UCSD-AML1 (cell line): ENCODE measurements at regions not wholly inside any gene's neighbourhood (a gene's known extent, or its start where the extent isn't known, plus 50 kb on each side); places are given as distances from the start of the nearest gene placed in this dataset.

Source experiments
- DNase-seq: peaks from one replicate; lab custom pipeline; 2025; ENCODE audit not compliant: unreplicated experiment; lab: John Stamatoyannopoulos, UW

DNA sequence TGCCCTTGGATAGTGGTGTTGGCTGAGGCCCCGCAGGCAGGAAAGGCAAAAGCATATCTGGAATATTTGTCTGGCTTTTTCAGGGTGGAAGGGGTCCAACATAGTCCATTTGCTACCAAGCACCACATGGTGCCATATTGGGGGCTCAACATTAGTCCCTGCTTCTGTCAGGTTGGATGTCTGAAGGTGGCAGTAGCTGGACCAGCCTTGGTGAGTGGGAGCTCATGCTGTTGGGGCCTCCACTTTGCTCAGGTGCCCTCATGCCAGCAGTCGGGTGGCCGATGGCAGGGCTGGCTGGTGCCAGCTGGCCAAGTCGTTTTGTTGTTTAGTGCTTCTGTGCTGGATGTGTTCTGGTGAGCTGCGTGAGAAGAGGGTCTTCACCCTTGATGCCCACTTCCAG lies 135.3 kb downstream of the PAPOLA start:
- DNase-seq = no peak

DNA sequence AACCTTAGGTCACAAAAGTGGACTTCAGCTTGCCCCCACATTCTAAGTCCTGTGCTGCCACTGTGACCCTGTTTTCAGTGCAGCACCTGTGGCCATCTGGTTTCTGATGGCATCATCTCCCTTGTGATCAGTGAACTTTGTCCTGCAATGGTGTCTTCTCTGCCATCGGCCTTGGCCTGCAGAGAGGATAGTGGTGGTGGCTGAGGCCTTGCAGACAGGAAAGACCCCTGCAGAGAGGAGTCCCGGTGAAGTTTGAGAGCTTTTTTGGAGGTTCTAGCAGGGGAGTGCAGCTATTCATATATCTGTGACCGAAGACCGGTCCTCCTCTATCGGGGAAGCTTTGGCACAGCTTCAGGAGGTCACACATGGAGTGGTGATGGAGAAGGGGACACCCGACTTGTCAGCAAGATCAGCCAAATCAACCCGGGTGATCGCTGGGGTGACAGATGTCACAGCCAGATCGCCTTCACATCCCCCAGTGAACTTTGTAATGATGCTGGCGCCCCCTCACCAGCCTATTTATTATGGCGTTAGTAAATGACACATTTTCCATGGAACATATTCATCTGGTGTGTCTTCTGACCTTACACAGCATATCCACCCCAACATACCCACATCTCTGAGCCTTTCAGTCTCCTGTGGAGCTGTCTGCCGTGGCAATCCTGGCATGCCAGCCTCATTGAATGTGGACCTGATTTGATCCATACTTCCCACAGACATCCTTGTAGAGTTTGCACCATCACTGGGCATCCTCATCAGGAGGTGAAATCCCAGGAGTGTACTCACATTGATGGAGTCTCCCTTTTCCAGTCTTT lies 136.1 kb downstream of the PAPOLA start:
- DNase-seq = no peak

DNA sequence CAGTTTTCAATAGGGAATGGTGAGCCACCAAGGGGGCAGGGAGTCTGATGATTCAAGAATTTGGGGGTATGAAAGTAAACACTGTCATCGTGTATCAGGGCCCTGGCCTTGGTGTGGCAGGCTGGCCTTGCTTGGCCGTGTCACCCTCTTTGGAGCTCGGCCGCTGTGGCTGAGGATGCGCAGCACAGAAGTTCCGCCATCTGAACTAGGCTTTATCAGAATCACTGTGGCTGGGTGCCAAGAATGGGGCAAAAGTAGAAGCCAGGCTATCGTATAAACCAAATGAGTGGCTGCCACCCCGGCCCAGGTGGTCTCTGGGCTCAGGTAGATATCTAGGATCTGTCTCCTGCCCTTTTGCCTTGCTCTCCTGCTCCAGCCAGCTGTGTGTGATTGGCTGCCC lies 137.4 kb downstream of the PAPOLA start:
- no peak for DNase-seq

DNA sequence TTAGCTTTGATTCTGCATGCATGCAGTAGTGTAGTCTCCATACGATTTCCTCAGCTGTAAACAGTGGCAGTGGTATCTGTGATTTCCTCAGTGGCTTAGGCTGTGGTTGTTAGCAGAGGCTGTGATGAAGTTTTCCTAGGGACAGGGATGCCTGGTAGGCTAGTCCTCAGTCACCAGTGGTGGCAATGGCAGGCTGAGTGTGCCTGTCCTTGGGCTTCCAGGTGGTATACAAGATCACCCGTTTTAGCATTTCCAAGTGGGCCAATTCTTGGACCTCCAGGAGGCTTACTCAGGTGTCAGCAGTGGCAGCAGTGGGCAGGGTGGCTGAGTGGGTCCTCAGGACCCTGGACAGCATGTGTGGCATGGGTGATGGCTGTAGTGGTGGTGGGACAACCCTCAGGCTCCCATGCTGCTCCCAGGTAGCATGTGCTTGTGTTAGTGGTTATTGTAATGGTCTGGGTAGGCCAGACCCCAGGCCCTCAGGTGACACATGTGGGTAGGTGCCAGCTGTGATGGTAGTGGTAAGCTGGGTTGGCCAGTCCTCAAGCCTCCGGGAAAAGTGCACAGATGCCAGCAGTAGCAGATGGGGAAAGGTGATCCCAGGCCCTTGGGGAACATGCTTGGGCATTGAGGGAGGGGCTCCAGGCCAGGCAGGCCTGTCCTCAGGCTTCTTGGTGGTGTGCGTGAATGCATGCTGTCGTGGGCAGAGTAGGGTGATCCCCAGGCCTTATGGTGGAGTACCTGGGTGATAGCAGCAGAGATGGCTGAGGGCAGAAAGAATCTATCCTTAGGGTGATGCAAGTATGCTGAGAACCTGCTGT lies 146.5 kb downstream of the PAPOLA start:
- no peak for DNase-seq

DNA sequence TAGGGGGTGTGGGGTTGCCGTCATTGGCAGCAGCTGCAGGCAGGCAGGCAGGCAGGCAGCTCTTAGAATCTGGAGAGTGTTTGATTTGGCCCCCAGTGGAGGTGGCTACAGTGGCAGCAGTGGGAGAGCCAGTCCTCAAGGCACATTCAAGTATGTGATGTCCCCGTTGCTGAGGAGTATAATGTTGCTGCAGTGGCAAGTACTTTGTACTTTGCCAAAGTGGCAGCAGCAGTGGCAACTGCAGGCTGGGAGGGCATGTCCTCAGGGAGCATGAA lies 147.1 kb downstream of the PAPOLA start:
- DNase-seq = no peak

DNA sequence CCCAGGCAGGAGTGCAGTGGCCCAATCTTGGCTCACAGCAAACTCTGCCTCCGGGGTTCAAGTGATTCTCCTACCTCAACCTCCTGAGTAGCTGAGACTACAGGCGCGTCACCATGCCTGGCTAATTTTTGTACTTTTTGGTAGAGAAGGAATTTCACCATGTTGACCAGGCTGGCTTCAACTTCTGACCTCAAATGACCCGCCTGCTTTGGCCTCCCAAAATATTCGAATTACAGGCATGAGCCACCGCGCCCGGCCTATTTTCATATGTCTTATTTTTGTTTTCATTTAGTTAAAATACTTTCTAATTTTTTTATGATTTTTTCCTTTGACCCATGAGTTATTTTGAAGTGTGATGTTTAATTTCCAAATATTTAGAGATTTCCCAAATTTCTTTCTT lies 143.6 kb upstream of the VRK1 start:
- DNase-seq = no peak

DNA sequence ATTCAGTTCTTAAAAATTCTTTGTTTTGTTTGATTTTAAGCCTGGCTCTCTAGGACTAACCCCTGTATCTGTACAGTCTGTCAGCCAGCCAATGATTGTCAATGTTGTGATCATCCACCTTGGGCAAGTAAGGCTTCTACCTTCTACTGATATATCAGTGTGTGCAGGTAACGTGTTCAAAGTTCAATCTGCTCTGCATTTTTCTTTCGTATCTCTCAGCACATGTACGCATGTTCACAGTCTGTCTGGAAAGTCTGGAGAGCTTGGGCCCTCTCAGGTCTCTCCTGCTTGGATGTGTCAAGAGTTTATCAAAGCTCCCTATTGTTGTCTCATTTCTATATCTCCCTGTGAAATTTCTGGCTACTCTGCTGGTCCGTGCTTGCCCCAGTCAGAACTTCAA lies 138.6 kb upstream of the VRK1 start:
- no peak for DNase-seq

DNA sequence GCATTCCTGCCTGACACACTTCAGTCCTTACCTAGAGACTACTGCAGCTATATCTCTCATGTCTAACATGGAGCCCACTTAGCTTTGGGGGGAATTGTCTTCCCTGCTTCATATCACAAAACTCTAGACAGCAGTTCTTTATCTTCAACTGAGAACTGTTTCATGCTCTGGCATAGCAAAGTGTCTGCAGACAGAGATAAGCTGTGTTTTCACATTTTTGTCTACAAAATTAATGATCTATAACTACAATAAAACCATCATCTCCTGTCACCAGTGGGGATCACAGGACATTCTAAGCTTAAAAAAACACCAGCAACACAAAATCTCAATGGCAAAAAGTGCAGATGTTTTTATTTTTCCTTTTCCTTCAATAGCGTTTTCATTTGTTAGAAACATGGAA lies 137.1 kb upstream of the VRK1 start:
- no peak for DNase-seq

DNA sequence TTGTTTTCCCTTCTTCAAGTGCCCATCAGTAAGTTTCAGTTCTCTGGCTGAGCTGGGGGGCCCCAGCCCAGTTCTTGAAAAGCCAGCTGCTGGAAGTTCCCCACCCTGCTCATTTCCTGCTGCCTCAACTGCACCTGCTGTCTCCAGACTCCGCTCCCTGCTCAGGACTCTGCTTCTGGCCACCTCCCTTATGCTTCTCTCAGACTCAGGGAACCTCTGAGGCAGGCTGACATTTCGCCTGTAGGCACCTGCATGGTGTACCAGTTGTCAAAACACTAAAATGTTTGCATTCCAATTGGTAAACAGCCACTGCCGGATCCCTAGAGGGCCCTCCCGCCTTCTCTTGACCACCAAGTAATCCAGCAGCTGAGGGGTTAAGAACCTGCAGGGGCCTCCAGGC lies 136.5 kb upstream of the VRK1 start:
- DNase-seq = no peak

DNA sequence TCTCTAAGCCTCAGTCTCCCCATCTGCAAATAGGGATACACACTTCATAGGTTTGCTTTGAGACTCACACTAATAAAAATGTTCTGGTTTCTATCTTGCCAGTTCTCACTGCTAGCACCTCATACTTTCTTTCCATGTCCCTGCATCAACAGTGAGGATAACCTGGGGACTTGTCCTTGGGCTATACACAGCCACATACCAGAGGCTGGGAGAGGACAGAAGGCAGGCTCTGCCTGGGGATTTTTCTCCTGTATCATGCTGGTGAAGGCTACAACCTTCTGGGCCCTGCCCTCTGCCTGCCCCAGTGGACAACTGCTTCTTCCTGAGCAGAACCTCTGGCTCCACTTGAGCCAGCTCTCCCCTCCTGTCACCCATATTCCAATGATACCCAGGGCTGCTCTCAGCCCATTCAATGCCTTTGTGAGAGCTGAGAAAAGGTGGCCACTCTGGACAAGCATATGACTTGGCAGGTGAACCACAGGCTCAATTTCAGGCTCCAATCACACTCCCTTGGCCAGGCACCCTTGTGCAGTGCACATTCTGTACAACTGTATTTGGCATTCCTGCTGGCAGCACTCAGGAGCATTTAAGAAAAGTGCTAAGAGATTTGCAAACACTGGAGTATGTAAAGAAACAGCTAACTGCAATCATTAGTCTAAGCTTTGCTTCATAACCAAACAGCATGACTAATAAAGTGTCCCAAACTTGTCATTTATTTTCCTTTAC lies 135.8 kb upstream of the VRK1 start:
- DNase-seq = no peak

DNA sequence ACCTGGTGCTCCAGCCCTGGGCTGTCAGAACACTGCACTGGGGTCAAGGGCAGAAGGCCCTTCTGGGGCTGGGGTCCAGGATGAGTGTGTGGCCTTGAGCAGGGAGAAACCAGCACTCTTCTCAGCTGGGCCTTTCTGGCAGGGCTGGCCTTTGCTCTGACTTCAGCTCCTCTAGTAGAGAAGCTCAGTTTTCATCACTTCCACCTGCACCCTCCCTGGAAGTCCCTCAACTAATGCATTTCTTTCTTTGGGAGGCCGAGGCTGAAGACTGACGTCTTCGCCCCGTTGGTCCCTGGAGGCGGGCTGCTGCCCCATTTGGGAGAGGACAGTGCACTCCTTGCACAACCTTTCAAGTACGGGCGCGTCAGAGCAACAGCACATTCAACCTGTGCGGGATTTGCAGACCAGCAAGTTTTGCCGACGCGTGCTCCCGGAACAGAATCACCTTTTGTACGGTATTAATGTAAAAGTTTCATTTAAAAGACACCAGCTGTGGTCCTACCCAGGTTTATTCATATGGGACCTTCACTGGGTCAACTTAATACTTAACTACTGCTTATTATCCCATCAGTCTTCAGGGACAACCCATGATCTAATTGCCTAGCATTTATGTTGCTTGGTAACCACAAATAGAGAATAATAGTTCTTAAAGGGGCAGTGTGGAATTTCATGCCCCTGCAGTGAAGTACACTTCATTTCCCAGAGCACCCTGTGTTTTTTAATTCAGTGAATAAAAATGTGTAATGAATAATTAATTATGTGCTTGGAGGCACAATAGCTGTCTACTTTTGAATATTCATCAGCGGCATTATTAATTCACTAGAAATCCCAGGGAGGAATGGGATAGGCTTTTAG lies 134.8 kb upstream of the VRK1 start:
- DNase-seq = no peak

DNA sequence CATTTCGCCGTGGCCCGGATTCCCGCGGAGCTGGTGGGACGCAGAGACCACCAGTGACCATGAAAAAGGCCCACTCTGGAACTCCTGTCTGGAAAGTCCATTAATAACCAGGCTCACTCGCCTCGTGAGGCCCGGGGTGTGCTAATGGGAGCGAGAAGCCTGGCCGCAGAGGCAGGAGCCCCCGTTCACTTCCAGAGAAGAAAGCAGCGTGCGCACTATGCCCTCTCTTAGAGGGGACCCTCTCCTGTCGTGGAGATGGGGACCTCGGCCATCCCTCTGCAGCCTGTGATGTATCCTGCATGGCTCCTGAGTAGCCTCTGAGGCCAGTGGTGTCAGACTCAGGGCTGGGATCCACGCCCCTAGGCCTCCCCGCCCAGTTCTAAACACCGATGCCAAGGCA lies 134.1 kb upstream of the VRK1 start:
- DNase-seq = no peak

DNA sequence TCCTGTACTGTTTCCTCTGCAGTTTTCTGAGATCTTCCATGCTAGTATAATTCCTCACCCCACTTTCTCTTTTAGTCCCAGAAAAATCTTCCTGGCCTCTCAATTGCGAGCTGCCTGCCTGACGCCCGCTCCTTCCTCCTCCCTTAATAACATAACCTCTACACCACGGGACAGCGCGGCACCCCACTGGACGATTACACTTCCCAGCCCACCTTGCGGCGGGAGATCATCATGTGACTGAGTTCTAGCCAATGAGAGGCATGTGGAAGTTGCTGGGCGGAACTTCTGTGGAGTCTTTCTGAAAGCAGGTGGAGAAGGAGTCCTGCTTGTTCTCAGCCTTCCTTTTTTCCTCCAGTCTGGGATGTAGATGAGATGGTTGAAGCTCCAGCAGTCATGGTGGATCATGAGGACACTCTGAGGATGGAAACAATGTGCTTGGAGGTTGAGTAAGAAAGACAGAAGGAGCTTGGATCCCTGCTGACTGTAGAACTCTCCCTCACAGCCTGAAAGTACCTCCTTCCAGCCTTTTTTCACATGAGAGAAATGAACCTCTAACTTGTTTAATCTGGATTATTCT lies 133.6 kb upstream of the VRK1 start:
- DNase-seq = no peak

DNA sequence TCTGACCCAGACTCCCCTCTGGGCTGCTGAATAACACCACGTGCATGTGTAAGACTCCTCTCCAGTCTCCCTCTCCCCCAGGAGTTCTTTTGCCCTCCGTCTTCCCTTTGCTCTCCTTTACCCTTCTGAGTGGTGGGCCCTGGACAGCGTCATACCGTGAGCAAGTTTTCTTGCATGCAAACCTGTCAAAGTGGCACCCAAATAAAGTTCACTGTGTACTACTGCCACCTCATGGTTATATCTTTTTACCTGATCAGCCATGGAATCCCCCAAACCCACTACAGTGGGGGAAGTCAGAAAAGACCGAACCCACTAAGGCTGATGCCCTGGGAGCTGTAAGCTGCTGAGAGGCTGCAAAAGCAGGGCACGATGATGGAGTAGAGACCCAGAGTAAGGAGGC lies 131.1 kb upstream of the VRK1 start:
- DNase-seq = no peak

DNA sequence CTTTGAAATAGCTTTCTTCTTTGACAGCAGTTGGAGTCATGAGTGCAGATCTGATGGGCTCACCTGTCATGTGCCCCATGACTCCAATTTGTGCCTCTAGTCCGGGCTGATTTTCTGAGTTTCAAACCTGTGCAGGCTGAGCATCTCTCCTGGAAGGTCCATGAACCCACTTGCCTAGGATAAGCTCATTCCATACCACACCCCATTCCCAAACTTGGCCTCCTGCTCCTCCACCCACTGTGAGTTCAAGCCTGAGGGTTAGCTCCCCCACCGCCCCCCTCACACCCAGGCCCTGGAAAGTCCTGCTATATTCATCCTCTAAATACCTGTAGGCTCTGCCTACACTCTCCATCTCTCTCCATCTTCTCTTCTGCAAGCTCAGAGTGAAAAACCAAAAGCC lies 126.8 kb upstream of the VRK1 start:
- no peak for DNase-seq

DNA sequence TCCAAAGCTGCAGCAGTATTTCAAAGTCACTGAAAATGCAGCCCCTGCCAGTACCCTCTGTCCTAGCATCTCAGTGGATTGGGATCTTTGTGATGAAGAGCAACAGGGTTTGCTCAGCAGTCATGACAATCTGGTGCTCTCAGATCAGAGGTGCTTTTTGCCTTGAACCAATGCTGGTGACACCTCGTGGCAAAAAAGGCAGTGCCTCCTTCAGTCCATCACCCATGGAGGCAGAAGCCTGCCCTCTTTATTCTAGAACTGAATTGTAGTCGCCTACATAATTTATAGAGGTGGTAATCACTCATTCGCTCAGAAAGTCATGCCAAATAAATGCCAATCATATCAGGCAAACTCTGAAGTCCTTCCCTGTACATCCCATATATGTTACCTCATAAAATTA lies 126.0 kb upstream of the VRK1 start:
- no peak for DNase-seq

DNA sequence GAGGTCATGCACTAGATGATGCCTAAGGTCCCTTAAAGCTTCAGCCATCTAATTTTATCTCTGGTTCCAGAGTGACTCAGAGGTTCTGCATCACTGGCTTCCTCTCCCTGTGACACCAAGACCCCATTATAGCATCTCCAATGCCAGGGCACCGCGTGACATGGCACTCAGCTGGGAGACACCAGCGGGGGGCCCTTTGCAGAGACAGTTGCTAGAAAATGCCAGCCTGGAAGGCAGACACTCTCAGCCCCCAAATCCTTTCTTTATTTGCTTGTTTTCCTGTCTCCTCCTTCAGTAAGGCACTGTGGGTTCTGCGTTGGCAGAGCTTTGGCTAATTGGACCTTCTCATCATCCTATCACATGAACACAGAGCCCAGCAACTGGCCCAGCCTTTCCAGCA lies 123.5 kb upstream of the VRK1 start:
- no peak for DNase-seq

DNA sequence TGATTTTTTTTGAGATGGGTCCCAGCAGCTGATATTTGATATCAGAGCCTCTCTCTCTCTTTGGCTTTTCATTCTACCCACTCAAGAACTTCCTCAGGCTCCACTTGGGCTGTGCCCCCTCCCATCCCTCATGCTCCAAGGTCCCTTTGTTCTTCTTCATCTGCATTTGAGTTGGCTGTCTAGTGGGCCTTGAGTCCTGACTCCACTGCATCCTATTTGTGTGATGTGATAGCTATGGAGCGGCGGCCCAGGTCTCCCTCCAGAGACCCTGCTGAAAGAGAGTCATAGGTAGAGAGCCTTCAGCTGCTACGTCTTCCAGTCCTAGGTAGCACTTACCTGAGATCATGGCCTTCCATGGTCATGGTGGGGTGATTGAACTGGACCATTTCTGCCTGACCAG lies 123.1 kb upstream of the VRK1 start:
- no peak for DNase-seq

DNA sequence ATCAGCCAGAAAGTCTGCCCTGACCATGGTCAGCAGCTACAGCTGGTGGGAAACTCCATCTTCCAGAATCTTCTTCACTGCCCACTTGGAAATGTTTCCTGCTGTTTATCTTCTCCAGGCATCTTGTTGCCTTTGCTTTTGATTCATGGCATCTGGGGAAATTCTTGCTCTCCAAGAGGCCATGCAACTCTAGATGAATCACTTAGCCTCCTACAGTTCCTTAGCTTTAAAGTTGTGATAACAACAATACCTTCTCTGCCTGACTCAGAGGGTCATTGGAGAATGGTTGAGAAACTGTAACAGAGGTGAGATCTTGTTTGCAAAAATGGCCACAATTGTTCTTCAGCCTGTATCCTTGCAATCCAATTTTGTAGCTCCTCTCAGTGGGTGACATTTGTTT lies 121.0 kb upstream of the VRK1 start:
- no peak for DNase-seq

DNA sequence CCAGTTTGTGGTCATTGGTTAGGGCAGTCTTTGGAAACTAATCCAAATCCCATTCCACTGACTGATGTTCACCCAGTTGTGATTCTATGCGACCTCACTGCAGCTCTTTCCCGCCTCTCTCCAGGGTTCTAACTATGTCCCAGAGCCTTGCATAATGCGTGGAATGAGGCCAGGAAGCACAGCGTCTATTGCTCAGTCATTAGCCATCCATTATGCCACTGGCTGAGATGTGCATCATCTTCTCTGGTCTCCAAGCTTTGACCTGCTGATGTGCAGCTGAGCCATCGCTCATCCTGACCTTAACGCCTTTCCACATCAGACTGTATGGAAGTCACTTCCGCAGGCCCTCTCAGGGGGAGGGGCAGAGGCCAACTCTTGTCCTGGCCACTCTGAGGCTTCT lies 115.4 kb upstream of the VRK1 start:
- no peak for DNase-seq

DNA sequence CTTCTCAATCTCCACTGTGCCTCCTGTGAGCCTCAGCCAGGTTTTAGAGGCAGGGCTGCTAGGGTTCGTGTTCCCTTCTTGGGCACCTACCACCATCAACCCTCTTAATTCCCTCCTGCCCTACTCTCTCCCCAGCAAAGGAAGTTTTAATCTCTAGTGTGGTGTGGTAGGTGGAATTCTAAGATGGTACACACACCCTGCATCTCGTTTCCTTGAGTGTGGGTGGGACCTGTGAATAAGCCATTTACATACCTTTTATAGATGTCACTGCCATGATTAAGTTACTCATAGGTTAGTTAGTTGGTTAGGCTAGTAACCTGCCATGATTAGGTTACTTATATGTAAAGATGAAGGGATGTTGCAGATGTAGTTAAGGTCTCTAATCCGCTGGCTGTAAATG lies 114.8 kb upstream of the VRK1 start:
- no peak for DNase-seq
